ENCODE measurements at regions not wholly inside any gene's neighbourhood (a gene's known extent, or its start where the extent isn't known, plus 50 kb on each side); places are given as distances from the start of the nearest gene placed in this dataset.

GRCh38 chr5:136694258-136694657 is 328.9 kb upstream of the TRPC7 start:
- TF ChIP-seq CTCF (IDR thresholded peaks at IDR 0.05) = no peak
- no peak for TF ChIP-seq POLR2A (IDR thresholded peaks at IDR 0.05)
